A549 (cell line): ENCODE measurements at regions not wholly inside any gene's neighbourhood (a gene's known extent, or its start where the extent isn't known, plus 50 kb on each side); places are given as distances from the start of the nearest gene placed in this dataset.

ENCODE experiments used
- CTCF ChIP-seq: fragments of >200 bp; sonication (Bioruptor Twin); formaldehyde crosslinking; IDR thresholded peaks from 3 replicates; pipeline ENCODE4 v1.5.1; 2016
- KDM1A ChIP-seq: fragments of 200-600 bp; sonication (generic); IDR thresholded peaks from 2 replicates; pipeline ENCODE4 v1.6.1; 2016; ENCODE audit warnings: low read depth, mild to moderate bottlenecking

- TF ChIP-seq KDM1A = no peak
- no peak for TF ChIP-seq CTCF
Observed at GRCh38 chr2:134146161-134146560, 107.7 kb upstream of the MGAT5 start.
